ENCODE measurements at regions not wholly inside any gene's neighbourhood (a gene's known extent, or its start where the extent isn't known, plus 50 kb on each side); places are given as distances from the start of the nearest gene placed in this dataset.

- Histone ChIP-seq H3K9me3 (no peaks in the 10 kb centered on the region), H3K4me3 (no peak overlapping the region), H3K4me1 (no peaks in the 10 kb centered on the region), H3K27ac (no peak overlapping the region), H3K27me3 (no peaks in the 10 kb centered on the region), H3K36me3 (no peaks in the 10 kb centered on the region)
- intact Hi-C loops (cut with DNase I), result no loop called here
- TF ChIP-seq, protein P1, sequence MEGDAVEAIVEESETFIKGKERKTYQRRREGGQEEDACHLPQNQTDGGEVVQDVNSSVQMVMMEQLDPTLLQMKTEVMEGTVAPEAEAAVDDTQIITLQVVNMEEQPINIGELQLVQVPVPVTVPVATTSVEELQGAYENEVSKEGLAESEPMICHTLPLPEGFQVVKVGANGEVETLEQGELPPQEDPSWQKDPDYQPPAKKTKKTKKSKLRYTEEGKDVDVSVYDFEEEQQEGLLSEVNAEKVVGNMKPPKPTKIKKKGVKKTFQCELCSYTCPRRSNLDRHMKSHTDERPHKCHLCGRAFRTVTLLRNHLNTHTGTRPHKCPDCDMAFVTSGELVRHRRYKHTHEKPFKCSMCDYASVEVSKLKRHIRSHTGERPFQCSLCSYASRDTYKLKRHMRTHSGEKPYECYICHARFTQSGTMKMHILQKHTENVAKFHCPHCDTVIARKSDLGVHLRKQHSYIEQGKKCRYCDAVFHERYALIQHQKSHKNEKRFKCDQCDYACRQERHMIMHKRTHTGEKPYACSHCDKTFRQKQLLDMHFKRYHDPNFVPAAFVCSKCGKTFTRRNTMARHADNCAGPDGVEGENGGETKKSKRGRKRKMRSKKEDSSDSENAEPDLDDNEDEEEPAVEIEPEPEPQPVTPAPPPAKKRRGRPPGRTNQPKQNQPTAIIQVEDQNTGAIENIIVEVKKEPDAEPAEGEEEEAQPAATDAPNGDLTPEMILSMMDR (IDR thresholded peaks at IDR 0.05), result no peak
- DNase-seq (ENCODE audit: low spot score in 2 of 2), result no peak
Observed at GRCh38 chr5:40261984-40262383, 417.7 kb upstream of the PTGER4 start.

GRCh38 chr5:40260361-40260760, 419.4 kb upstream of the PTGER4 start:
- H3K9me3 ChIP-seq, result no peaks in the 10 kb centered on the region
- DNase-seq (ENCODE audit: low spot score in 2 of 2), result no peak
- TF ChIP-seq, protein P1 (IDR thresholded peaks at IDR 0.05), result no peak
- no peaks in the 10 kb centered on the region for H3K36me3 ChIP-seq
- no peak overlapping the region for H3K4me3 ChIP-seq
- H3K4me1 ChIP-seq, result no peaks in the 10 kb centered on the region
- H3K27me3 ChIP-seq, result no peaks in the 10 kb centered on the region
- no peak overlapping the region for H3K27ac ChIP-seq
- intact Hi-C loops (cut with DNase I), result no loop called here

GRCh38 chr5:40258222-40258621, 421.5 kb upstream of the PTGER4 start:
- H3K4me1 ChIP-seq, result no peaks in the 10 kb centered on the region
- H3K4me3 ChIP-seq, result no peak overlapping the region
- no peaks in the 10 kb centered on the region for H3K27me3 ChIP-seq
- no peaks in the 10 kb centered on the region for H3K9me3 ChIP-seq
- DNase-seq (ENCODE audit: low spot score in 2 of 2), result no peak
- TF ChIP-seq, protein P1 (IDR thresholded peaks at IDR 0.05), result no peak
- H3K36me3 ChIP-seq, result no peaks in the 10 kb centered on the region
- no peak overlapping the region for H3K27ac ChIP-seq
- intact Hi-C loops (cut with DNase I), result no loop called here

- TF ChIP-seq, protein P1 (IDR thresholded peaks at IDR 0.05), result no peak
- Histone ChIP-seq H3K4me3 (no peak overlapping the region), H3K27me3 (no peaks in the 10 kb centered on the region), H3K4me1 (no peaks in the 10 kb centered on the region), H3K27ac (no peak overlapping the region), H3K36me3 (no peaks in the 10 kb centered on the region), H3K9me3 (peaks cover 0 to 8% of the 10 kb centered on the region in 2 donors)
- no peak for DNase-seq (ENCODE audit: low spot score in 2 of 2)
- intact Hi-C loops (cut with DNase I), result no loop called here
Observed at GRCh38 chr5:40240671-40241070, 439.0 kb upstream of the PTGER4 start.

DNA sequence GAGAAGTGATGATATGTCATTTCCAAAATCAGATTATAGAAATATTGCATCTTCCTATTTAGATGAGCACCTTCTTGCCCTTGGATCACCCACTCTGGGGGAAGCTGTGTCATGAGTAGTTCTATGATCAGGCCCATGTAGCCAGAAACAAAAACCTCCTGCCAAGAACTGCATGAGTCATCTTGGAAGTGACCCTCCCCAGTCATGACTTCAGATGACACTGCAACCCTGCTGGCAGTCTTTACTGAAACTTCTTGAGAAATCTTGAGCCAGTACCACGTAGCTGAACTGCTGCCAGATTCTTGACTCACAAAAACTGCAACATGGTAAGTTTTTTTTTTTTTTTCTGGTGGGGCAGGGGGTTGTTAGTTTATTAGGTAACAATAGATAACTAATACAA, 439.6 kb upstream of the PTGER4 start:
- Histone ChIP-seq H3K4me1 (no peaks in the 10 kb centered on the region), H3K27ac (no peak overlapping the region), H3K9me3 (peaks cover 0 to 8% of the 10 kb centered on the region in 2 donors), H3K4me3 (no peak overlapping the region), H3K27me3 (no peaks in the 10 kb centered on the region), H3K36me3 (no peaks in the 10 kb centered on the region)
- intact Hi-C loops (cut with DNase I), result no loop called here
- DNase-seq (ENCODE audit: low spot score in 2 of 2), result no peak
- TF ChIP-seq, protein P1 (IDR thresholded peaks at IDR 0.05), result no peak

GRCh38 chr5:40238066-40238745, 441.5 kb upstream of the PTGER4 start:
- intact Hi-C loops (cut with DNase I), result no loop called here
- Histone ChIP-seq H3K27me3 (no peaks in the 10 kb centered on the region), H3K4me1 (no peaks in the 10 kb centered on the region), H3K27ac (no peak overlapping the region), H3K4me3 (no peak overlapping the region), H3K9me3 (peaks cover 0 to 8% of the 10 kb centered on the region in 2 donors), H3K36me3 (no peaks in the 10 kb centered on the region)
- TF ChIP-seq, protein P1 (IDR thresholded peaks at IDR 0.05), result no peak
- no peak for DNase-seq (ENCODE audit: low spot score in 2 of 2)

Measured in ascending aorta (tissue), 2 donors.